Parathyroid adenoma (tissue), 2 donors: ENCODE measurements at regions not wholly inside any gene's neighbourhood (a gene's known extent, or its start where the extent isn't known, plus 50 kb on each side); places are given as distances from the start of the nearest gene placed in this dataset.

ENCODE experiments used
- H2AFZ ChIP-seq: fragments of 300-600 bp; sonication (generic); one replicate; pipeline ENCODE4 v1.7.0; 2017; ENCODE audit warnings: antibody characterized with exemption, mild to moderate bottlenecking
- H3K27ac ChIP-seq: fragments of 300-600 bp; sonication (generic); one replicate; pipeline ENCODE4 v1.7.0; 2017
- H3K27me3 ChIP-seq: fragments of 300-600 bp; sonication (generic); one replicate; pipeline ENCODE4 v1.7.0; 2017; ENCODE audit warnings: low read length; ENCODE audit not compliant: control insufficient read depth, insufficient read depth
- H3K36me3 ChIP-seq: fragments of 300-600 bp; sonication (generic); one replicate; pipeline ENCODE4 v1.7.0; 2017; ENCODE audit warnings: low read length; ENCODE audit not compliant: control insufficient read depth, insufficient read depth
- H3K4me1 ChIP-seq: fragments of 300-600 bp; sonication (generic); one replicate; pipeline ENCODE4 v1.7.0; 2017; ENCODE audit warnings: control low read depth
- H3K4me2 ChIP-seq: fragments of 300-600 bp; sonication (generic); one replicate; pipeline ENCODE4 v1.7.0; 2017; ENCODE audit warnings: low read length
- H3K4me3 ChIP-seq: fragments of 300-600 bp; sonication (generic); one replicate; pipeline ENCODE4 v1.7.0; 2017; ENCODE audit warnings: low read depth, low read length
- H3K79me2 ChIP-seq: fragments of 300-600 bp; sonication (generic); one replicate; pipeline ENCODE4 v1.7.0; 2017; ENCODE audit warnings: control low read depth
- H3K9ac ChIP-seq: fragments of 300-600 bp; sonication (generic); one replicate; pipeline ENCODE4 v1.7.0; 2017; ENCODE audit warnings: mild to moderate bottlenecking
- H3K9me3 ChIP-seq: fragments of 300-600 bp; sonication (generic); one replicate; pipeline ENCODE4 v1.7.0; 2017; ENCODE audit warnings: low read length; ENCODE audit not compliant: control insufficient read depth
- CTCF ChIP-seq: fragments of 300-600 bp; sonication (generic); IDR thresholded peaks from one replicate; pipeline ENCODE4 v1.7.0; 2017; ENCODE audit warnings: antibody characterized with exemption, mild to moderate bottlenecking
- donor health status: primary hyperparathyroidism.

GRCh38 chr7:1368184-1368681, 91.0 kb downstream of the MICALL2 start:
- H3K79me2 ChIP-seq = no peaks in the 10 kb centered on the region
- H2AFZ ChIP-seq = no peak overlapping the region
- H3K9ac ChIP-seq = no peak overlapping the region
- no peak for TF ChIP-seq CTCF
- no peaks in the 10 kb centered on the region for H3K36me3 ChIP-seq
- no peaks in the 10 kb centered on the region for H3K9me3 ChIP-seq
- H3K4me2 ChIP-seq = no peak overlapping the region
- H3K4me1 ChIP-seq = no peaks in the 10 kb centered on the region
- H3K4me3 ChIP-seq = no peak overlapping the region
- no peak overlapping the region for H3K27ac ChIP-seq
- no peaks in the 10 kb centered on the region for H3K27me3 ChIP-seq

DNA sequence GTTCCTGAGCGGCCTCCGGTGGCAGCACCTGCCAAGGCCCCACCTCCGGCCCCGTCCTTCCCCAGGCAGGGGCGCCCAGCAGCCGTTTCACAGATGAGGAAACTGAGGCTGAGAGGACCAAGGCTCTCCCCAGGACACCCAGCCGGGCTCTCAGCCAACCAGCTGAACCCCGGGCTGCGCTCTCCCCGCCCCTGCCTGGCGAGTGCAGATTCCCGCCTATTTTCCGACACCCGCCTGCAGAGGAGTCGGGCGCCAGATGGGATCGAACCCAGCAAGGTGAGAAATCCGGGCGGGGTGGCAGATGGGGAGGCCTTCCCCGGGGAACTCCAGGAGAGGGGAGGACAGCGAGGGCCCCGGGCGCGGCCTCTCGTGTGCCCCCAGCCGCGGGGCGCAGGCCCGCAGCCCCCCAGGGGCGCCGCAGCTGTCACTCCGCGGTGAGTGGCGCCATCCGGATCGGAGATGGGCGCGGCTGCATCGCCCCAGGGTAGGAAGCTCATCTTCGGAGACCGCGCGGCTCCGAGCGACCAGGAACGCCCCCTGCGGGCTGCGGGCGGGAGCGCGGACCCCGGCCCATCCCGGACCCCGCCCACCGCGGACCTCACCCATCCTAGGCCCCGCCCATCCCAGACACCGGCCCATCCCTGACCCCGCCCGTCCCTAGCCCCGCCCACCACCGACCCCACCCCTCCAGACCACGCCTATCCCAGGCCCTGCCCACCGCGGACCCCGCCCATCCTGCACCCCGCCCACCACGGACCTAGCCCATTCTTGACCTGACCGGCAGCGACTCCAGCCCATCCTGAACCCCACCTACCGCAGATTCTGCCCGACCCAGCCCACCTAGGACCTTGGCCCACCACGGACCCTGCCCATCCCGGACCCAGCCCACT, 90.3 kb downstream of the MICALL2 start:
- Histone ChIP-seq H3K9me3 (no peaks in the 10 kb centered on the region), H3K4me2 (no peak overlapping the region), H3K9ac (no peak overlapping the region), H2AFZ (no peak overlapping the region), H3K27me3 (no peaks in the 10 kb centered on the region), H3K4me3 (no peak overlapping the region), H3K4me1 (no peaks in the 10 kb centered on the region), H3K79me2 (no peaks in the 10 kb centered on the region), H3K27ac (no peak overlapping the region), H3K36me3 (no peaks in the 10 kb centered on the region)
- TF ChIP-seq CTCF = no peak

GRCh38 chr7:1369916-1370657, 89.2 kb downstream of the MICALL2 start:
- no peaks in the 10 kb centered on the region for H3K9me3 ChIP-seq
- H3K79me2 ChIP-seq = no peaks in the 10 kb centered on the region
- no peak for TF ChIP-seq CTCF
- no peak overlapping the region for H3K27ac ChIP-seq
- no peaks in the 10 kb centered on the region for H3K4me1 ChIP-seq
- H3K9ac ChIP-seq = no peak overlapping the region
- no peak overlapping the region for H3K4me3 ChIP-seq
- H3K27me3 ChIP-seq = no peaks in the 10 kb centered on the region
- H3K4me2 ChIP-seq = no peak overlapping the region
- no peak overlapping the region for H2AFZ ChIP-seq
- no peaks in the 10 kb centered on the region for H3K36me3 ChIP-seq

GRCh38 chr7:1370738-1371137, 88.5 kb downstream of the MICALL2 start:
- Histone ChIP-seq H3K9me3 (no peaks in the 10 kb centered on the region), H3K4me1 (no peaks in the 10 kb centered on the region), H3K79me2 (no peaks in the 10 kb centered on the region), H3K27ac (no peak overlapping the region), H3K4me3 (no peak overlapping the region), H3K4me2 (no peak overlapping the region), H2AFZ (no peak overlapping the region), H3K36me3 (no peaks in the 10 kb centered on the region), H3K27me3 (no peaks in the 10 kb centered on the region), H3K9ac (no peak overlapping the region)
- TF ChIP-seq CTCF = no peak
